ENCODE measurements at regions not wholly inside any gene's neighbourhood (a gene's known extent, or its start where the extent isn't known, plus 50 kb on each side); places are given as distances from the start of the nearest gene placed in this dataset.

DNA sequence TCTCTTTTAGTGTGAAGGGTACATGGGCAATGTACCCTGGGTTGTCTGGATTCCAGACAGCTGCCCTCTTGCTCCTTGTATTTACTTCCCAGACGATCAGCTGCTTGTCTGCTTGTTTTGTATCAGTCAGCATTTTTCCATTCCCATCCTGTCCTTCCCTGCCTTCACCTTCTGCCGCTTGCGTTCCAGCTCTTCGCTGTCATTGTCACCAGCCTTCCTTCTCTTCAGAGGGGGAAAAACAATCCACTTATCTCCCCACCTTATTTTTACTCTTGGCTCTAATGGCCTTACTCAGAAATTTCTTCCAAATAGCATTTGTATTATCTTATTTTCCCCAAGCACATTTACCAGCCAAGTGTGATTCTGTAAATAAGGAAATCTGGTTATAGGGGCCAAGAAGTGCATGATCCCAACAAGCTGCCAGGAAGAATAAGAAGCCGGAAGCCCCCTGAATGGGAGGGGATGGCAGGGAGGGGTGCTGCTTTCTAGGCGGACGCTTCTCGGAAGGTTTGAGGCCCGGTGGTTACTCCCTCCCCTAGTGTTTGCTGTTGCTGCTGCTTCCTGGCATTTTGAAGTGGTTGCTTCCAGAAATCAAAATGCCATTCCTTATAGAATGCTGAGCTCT lies 497.6 kb downstream of the NTRK3 start:
- Histone ChIP-seq H3K4me1 (no peaks in the 10 kb centered on the region), H3K9me3 (no peaks in the 10 kb centered on the region), H3K4me3 (no peak overlapping the region), H3K36me3 (no peaks in the 10 kb centered on the region), H3K27ac (no peak overlapping the region), H3K27me3 (no peaks in the 10 kb centered on the region)
- intact Hi-C loops (cut with DNase I; ENCODE audit: low total_unique reads), result no loop called here
- TF ChIP-seq CTCF (IDR thresholded peaks at IDR 0.05), result no peak
- DNase-seq, result no peak

- intact Hi-C loops (cut with DNase I; ENCODE audit: low total_unique reads), result no loop called here
Measured at GRCh38 chr15:87757084-87757483, 499.5 kb downstream of the NTRK3 start.

GRCh38 chr15:87756072-87756471 lies 500.5 kb downstream of the NTRK3 start:
- TF ChIP-seq CTCF (IDR thresholded peaks at IDR 0.05), result no peak
- Histone ChIP-seq H3K4me3 (no peak overlapping the region), H3K36me3 (no peaks in the 10 kb centered on the region), H3K4me1 (peaks cover 0 to 23% (median 12%) of the 10 kb centered on the region in 4 donors), H3K27me3 (no peaks in the 10 kb centered on the region), H3K9me3 (no peaks in the 10 kb centered on the region), H3K27ac (no peak overlapping the region)
- DNase-seq, result no peak
- intact Hi-C loops (cut with DNase I; ENCODE audit: low total_unique reads), result no loop called here

More at GRCh38 chr15:87757084-87757483, 499.5 kb downstream of the NTRK3 start:
- no peak for TF ChIP-seq CTCF (IDR thresholded peaks at IDR 0.05)
- Histone ChIP-seq H3K27ac (no peak overlapping the region), H3K9me3 (no peaks in the 10 kb centered on the region), H3K36me3 (no peaks in the 10 kb centered on the region), H3K4me1 (peaks cover 0 to 16% (median 8%) of the 10 kb centered on the region in 4 donors), H3K4me3 (no peak overlapping the region), H3K27me3 (no peaks in the 10 kb centered on the region)
- no peak for DNase-seq

- H3K4me3 ChIP-seq, result no peak overlapping the region
- intact Hi-C loops (cut with DNase I; ENCODE audit: low total_unique reads), result no loop called here
- H3K36me3 ChIP-seq, result no peaks in the 10 kb centered on the region
- no peak for DNase-seq
- no peak overlapping the region for H3K27ac ChIP-seq
- H3K9me3 ChIP-seq, result no peaks in the 10 kb centered on the region
- no peak for TF ChIP-seq CTCF (IDR thresholded peaks at IDR 0.05)
- H3K4me1 ChIP-seq, result peaks cover 0 to 23% (median 12%) of the 10 kb centered on the region in 4 donors
- H3K27me3 ChIP-seq, result no peaks in the 10 kb centered on the region
Measured at GRCh38 chr15:87755226-87755625, 501.3 kb downstream of the NTRK3 start.

GRCh38 chr15:87753539-87753938 lies 503.0 kb downstream of the NTRK3 start:
- no peaks in the 10 kb centered on the region for H3K9me3 ChIP-seq
- no peaks in the 10 kb centered on the region for H3K27me3 ChIP-seq
- no peak overlapping the region for H3K27ac ChIP-seq
- H3K4me3 ChIP-seq, result no peak overlapping the region
- H3K36me3 ChIP-seq, result no peaks in the 10 kb centered on the region
- H3K4me1 ChIP-seq, result peaks cover 0 to 23% (median 12%) of the 10 kb centered on the region in 4 donors
- intact Hi-C loops (cut with DNase I; ENCODE audit: low total_unique reads), result no loop called here
- TF ChIP-seq CTCF (IDR thresholded peaks at IDR 0.05), result no peak
- no peak for DNase-seq

All from tibial artery (tissue), 4 donors.